ENCODE measurements at regions not wholly inside any gene's neighbourhood (a gene's known extent, or its start where the extent isn't known, plus 50 kb on each side); places are given as distances from the start of the nearest gene placed in this dataset.
"Not testable (repeated sequence)": the region's sequence is repeated elsewhere in the genome, so short reads cannot be mapped to it uniquely, and the experiment has no call there.

DNA sequence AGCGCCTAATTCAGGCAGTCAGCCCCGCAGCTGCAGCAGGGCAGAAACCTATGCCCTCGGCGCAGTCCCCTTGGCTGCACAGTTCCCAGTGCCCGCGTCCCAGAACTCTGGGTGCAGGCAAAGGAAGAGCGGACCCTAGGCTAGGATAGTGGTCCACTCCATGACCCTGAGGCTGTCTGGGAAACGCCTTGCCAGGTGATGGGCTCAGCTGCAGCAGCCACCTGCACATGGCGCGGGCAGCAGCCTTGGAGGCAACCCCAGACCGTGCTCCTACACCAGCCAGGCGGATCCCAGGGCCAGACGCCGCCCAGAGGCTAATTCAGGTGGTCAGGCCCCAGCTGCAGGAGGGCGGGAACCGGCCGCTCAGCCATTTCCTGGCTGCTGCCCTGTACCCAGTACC, 83.0 kb downstream of the POTEC start:
- H3K9me3 ChIP-seq (ENCODE audit: severe bottlenecking); H3K27ac ChIP-seq (ENCODE audit: poor library complexity, severe bottlenecking); H3K36me3 ChIP-seq (ENCODE audit: low read depth); H3K27me3 ChIP-seq (ENCODE audit: insufficient read depth, poor library complexity, severe bottlenecking); ATAC-seq (ENCODE audit: low read depth); DNase-seq (ENCODE audit: low spot score); H3K4me3 ChIP-seq (ENCODE audit: severe bottlenecking); H3K4me1 ChIP-seq (ENCODE audit: insufficient read depth, poor library complexity, severe bottlenecking): not testable (repeated sequence)

DNA sequence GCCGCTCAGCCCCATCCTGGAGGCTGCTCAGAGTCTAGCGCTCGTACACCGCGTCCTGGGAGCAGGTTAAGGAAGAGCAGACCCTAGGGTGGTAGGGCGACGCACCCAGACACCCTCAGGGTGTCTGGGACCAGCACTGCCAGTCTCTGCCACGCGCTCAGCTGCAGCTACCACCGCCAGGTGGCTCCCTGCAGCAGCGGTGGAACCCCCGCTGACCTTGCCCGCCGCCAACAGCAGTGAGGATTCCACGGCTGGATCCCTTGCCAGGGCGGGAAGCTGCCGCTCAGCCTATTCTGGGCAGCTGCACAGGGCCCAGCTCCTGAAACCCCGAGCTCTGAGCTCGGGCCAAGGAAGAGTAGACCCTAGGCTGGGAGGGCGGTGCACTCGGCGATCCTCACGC, 83.6 kb downstream of the POTEC start:
- not testable (repeated sequence) for H3K9me3 ChIP-seq (ENCODE audit: severe bottlenecking); H3K4me3 ChIP-seq (ENCODE audit: severe bottlenecking); H3K27ac ChIP-seq (ENCODE audit: poor library complexity, severe bottlenecking); H3K27me3 ChIP-seq (ENCODE audit: insufficient read depth, poor library complexity, severe bottlenecking); H3K4me1 ChIP-seq (ENCODE audit: insufficient read depth, poor library complexity, severe bottlenecking); DNase-seq (ENCODE audit: low spot score); ATAC-seq (ENCODE audit: low read depth); H3K36me3 ChIP-seq (ENCODE audit: low read depth)
- TF ChIP-seq, protein P1, sequence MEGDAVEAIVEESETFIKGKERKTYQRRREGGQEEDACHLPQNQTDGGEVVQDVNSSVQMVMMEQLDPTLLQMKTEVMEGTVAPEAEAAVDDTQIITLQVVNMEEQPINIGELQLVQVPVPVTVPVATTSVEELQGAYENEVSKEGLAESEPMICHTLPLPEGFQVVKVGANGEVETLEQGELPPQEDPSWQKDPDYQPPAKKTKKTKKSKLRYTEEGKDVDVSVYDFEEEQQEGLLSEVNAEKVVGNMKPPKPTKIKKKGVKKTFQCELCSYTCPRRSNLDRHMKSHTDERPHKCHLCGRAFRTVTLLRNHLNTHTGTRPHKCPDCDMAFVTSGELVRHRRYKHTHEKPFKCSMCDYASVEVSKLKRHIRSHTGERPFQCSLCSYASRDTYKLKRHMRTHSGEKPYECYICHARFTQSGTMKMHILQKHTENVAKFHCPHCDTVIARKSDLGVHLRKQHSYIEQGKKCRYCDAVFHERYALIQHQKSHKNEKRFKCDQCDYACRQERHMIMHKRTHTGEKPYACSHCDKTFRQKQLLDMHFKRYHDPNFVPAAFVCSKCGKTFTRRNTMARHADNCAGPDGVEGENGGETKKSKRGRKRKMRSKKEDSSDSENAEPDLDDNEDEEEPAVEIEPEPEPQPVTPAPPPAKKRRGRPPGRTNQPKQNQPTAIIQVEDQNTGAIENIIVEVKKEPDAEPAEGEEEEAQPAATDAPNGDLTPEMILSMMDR (IDR thresholded peaks at IDR 0.05; ENCODE audit: poor library complexity, severe bottlenecking), result peak; percentile 39

DNA sequence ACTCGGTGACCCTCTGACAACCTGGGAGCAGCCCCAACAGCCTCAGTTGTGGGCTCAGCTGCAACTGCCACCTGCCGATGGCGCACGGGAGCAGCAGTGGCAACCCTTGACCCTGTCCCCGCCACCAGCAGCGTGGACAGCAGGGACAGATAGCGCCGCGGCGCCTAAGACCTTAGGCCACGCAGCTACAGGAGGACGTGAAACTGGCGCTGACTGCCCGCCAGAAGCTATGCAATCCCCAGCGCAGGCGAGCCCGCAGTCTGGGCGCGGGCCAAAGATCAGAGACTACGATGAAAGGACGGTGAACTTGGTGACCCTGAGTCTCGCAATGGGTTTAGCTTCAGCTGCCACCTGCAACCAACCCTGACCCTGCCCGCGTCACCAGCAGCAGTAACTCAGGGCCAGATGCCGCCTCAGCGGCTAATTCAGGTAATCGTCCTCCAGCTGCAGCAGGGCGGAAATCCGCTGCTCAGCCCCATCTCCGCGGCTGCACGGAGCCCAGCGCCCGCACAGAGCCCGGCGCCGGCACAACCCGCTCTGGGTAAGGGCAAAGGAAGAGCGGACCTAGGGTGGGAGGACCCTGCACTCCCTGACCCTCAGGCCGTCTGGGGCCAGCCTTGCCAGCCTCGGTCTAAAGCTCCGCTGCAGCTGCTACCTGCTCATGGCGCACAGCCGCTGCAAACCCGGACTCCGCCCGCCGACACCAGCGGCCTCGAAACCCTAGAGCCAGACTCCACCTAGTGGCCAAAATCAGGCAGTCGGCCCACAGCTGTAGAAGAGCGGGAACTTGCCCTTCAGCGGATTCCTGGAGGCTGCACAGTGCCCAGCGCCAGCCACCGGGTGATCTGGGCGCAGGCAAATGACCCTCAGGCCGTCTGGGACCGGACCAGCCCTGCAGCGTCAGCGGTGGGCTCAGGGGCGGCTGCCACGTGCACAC, 85.1 kb downstream of the POTEC start:
- H3K27ac ChIP-seq (ENCODE audit: poor library complexity, severe bottlenecking); DNase-seq (ENCODE audit: low spot score); H3K9me3 ChIP-seq (ENCODE audit: severe bottlenecking); ATAC-seq (ENCODE audit: low read depth); H3K27me3 ChIP-seq (ENCODE audit: insufficient read depth, poor library complexity, severe bottlenecking); H3K4me1 ChIP-seq (ENCODE audit: insufficient read depth, poor library complexity, severe bottlenecking); H3K4me3 ChIP-seq (ENCODE audit: severe bottlenecking); H3K36me3 ChIP-seq (ENCODE audit: low read depth): not testable (repeated sequence)

DNA sequence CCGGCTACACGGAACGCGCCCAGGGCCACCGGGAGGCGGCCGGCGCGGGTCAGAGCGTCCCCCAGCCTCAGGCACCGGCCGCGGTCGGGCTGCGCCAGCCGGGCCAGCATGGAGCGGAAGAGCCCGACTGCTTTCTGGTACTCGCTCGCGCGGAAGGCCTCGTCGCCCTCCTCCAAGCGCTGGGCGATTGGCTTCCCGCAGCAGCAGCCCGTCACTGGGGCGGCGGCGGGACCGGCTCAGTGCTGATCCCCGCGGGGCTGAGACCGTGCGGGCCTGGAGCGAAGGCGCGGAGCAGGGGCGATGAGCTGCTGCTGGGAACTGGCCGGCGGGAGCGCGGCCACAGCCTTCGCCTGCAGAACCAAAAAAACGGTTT, 92.8 kb downstream of the POTEC start:
- H3K4me1 ChIP-seq (ENCODE audit: insufficient read depth, poor library complexity, severe bottlenecking); H3K9me3 ChIP-seq (ENCODE audit: severe bottlenecking); H3K36me3 ChIP-seq (ENCODE audit: low read depth); DNase-seq (ENCODE audit: low spot score); H3K27me3 ChIP-seq (ENCODE audit: insufficient read depth, poor library complexity, severe bottlenecking); H3K27ac ChIP-seq (ENCODE audit: poor library complexity, severe bottlenecking); ATAC-seq (ENCODE audit: low read depth): not testable (repeated sequence)
- H3K4me3 ChIP-seq (ENCODE audit: severe bottlenecking), result peak overlapping the region; percentile 14

DNA sequence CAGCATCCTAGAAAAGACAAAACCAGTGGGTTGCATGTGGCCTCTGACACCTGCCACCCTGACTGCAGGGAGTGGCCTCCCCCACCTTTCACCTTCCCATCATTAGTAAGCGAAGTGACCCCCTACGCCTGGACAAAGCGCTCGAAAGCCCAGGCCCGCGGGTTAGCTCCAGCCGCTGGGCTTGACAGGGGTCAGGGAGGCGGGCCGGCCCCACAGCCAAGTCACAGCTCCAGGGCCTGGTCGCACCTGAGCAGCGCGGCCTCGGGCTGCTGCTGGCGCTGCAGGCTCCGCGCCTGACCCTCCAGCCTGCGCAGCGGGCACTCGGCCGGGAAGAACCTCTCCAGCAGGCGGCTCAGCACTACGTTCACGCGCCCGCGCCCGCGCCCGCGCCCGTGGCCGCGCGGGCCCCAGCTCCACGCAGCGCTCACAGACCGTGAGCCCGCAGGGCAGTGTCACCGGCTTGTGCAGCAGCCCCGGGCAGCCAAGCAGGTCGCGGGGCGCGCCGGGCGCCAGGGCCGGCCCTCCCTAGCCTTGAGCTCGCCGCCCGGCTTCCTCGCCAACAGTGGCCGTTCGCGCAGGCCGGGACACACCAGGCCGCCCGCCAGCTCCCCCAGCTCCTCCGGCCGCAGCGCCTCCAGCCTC, 93.3 kb downstream of the POTEC start:
- not testable (repeated sequence) for H3K36me3 ChIP-seq (ENCODE audit: low read depth); H3K27ac ChIP-seq (ENCODE audit: poor library complexity, severe bottlenecking); H3K4me3 ChIP-seq (ENCODE audit: severe bottlenecking); DNase-seq (ENCODE audit: low spot score); H3K4me1 ChIP-seq (ENCODE audit: insufficient read depth, poor library complexity, severe bottlenecking); H3K27me3 ChIP-seq (ENCODE audit: insufficient read depth, poor library complexity, severe bottlenecking); H3K9me3 ChIP-seq (ENCODE audit: severe bottlenecking)
- peak; percentile 45; the same call in 2 of the 3 replicates for ATAC-seq (ENCODE audit: low read depth)

DNA sequence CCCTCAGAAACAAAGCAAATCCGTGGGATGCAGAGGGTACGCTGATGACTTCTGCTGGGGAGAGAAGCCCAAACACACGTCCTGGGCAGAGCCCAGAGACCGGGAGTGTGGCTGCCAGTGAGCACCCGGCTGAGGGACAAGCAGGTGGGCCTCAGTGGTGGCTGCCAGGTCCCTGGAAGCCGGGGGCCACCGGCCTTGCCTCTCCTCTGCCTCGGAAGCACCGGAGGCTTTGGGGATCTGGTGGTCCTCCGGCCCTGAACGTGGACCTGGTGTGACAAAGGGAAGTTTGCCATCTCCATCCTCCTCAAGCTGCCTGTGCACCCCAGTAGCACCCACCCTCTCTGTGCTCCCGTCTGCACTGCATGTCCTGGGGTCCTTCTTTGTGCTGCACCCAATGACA, 94.3 kb downstream of the POTEC start:
- not testable (repeated sequence) for H3K4me3 ChIP-seq (ENCODE audit: severe bottlenecking); ATAC-seq (ENCODE audit: low read depth); H3K4me1 ChIP-seq (ENCODE audit: insufficient read depth, poor library complexity, severe bottlenecking); H3K9me3 ChIP-seq (ENCODE audit: severe bottlenecking); H3K27me3 ChIP-seq (ENCODE audit: insufficient read depth, poor library complexity, severe bottlenecking); H3K27ac ChIP-seq (ENCODE audit: poor library complexity, severe bottlenecking); DNase-seq (ENCODE audit: low spot score); H3K36me3 ChIP-seq (ENCODE audit: low read depth)

DNA sequence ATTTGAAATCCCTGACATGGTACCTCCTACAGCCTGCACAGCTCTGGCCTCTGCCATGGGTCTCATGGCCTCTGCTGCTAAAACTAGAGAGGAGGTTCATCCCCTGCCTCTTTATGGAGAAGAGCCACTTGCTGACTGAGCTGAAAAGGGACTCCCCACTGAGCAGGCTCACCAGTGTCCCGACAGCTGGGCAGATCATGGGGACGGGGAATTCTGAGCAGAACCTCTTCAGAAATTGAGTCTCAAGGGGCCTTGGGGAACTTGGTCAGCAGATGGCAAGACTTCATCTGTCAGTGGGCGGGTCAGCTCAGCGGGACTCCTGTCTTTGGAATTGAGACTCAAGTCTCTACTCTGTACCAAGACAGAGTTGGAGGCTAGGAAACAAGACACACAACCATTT, 95.7 kb downstream of the POTEC start:
- ATAC-seq (ENCODE audit: low read depth); H3K9me3 ChIP-seq (ENCODE audit: severe bottlenecking): not testable (repeated sequence)

DNA sequence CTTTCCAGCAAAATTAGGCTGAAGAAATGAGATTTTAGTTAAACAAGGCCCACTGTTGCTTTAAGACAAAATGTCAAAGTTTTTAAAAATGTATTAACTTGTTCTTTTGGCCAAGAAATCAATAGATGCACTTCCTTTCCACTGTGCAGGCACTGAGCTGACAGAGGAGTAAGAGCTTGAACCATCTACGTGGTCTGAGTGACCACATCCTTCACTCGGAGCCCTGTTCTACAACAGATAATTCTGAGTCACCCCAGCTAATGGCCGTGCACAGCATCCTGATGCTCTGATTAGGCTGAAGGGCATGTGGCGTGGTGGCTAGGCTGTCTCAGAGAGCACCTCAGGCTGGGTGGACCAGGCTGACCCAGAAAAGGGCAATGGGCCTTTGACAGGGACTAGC, 107.9 kb downstream of the POTEC start:
- H3K27me3 ChIP-seq (ENCODE audit: insufficient read depth, poor library complexity, severe bottlenecking); H3K4me1 ChIP-seq (ENCODE audit: insufficient read depth, poor library complexity, severe bottlenecking); H3K9me3 ChIP-seq (ENCODE audit: severe bottlenecking); H3K4me3 ChIP-seq (ENCODE audit: severe bottlenecking); DNase-seq (ENCODE audit: low spot score); ATAC-seq (ENCODE audit: low read depth); H3K27ac ChIP-seq (ENCODE audit: poor library complexity, severe bottlenecking); H3K36me3 ChIP-seq (ENCODE audit: low read depth): not testable (repeated sequence)

More for the DNA sequence above, 95.7 kb downstream of the POTEC start:
- not testable (repeated sequence) for H3K4me1 ChIP-seq (ENCODE audit: insufficient read depth, poor library complexity, severe bottlenecking); DNase-seq (ENCODE audit: low spot score); H3K27ac ChIP-seq (ENCODE audit: poor library complexity, severe bottlenecking); H3K27me3 ChIP-seq (ENCODE audit: insufficient read depth, poor library complexity, severe bottlenecking); H3K36me3 ChIP-seq (ENCODE audit: low read depth); H3K4me3 ChIP-seq (ENCODE audit: severe bottlenecking)

DNA sequence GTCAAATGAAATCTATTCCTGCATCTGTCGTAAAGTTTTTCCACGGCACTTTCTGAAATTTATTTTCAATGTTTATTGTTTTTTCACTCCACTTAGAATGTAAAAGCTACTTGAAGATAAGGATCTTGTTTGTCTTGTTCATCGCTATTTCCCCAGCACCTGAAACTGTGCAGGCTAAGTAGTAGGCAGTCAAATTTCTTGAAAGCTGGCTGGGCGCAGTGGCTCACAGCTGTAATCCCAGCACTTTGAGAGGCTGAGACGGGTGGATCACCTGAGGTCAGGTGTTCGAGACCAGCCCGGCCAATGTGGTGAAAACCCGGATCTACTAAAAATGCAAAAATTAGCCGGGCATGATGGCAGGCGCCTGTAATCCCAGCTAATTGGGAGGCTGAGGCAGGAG, 111.0 kb downstream of the POTEC start:
- not testable (repeated sequence) for H3K27me3 ChIP-seq (ENCODE audit: insufficient read depth, poor library complexity, severe bottlenecking); H3K9me3 ChIP-seq (ENCODE audit: severe bottlenecking); H3K36me3 ChIP-seq (ENCODE audit: low read depth); ATAC-seq (ENCODE audit: low read depth); H3K4me3 ChIP-seq (ENCODE audit: severe bottlenecking); H3K4me1 ChIP-seq (ENCODE audit: insufficient read depth, poor library complexity, severe bottlenecking); H3K27ac ChIP-seq (ENCODE audit: poor library complexity, severe bottlenecking); DNase-seq (ENCODE audit: low spot score)

DNA sequence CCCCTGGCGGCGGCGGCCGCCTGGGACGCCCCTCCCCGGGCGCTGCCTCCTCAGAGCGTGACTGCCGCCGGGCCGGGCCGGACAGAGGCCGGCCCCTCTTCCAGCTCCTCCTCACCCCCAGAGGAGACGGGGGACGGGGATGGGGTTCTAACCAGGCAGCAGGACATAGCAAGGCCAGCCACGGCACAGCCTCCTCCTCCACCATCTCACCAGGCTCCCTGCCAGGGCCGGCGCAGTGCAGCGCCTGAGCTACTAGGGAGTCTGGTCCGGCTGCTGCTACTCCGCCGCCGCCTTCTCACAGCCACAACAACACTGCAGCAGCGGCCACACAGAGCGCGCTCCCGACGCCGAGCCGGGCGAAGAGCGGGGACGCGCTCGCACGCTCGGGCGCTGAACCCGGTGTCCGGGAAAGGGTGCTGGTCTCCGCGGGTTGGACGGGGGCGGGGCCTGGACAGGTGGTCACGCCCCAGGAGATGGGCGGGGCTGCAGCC, 112.3 kb downstream of the POTEC start:
- H3K4me3 ChIP-seq (ENCODE audit: severe bottlenecking), result peak overlapping the region; percentile 37
- DNase-seq (ENCODE audit: low spot score) (peak; percentile 67), ATAC-seq (ENCODE audit: low read depth) (peak; percentile 42; the same call in 1 of the 3 replicates)
- not testable (repeated sequence) for H3K4me1 ChIP-seq (ENCODE audit: insufficient read depth, poor library complexity, severe bottlenecking); H3K9me3 ChIP-seq (ENCODE audit: severe bottlenecking); H3K27ac ChIP-seq (ENCODE audit: poor library complexity, severe bottlenecking); H3K36me3 ChIP-seq (ENCODE audit: low read depth); H3K27me3 ChIP-seq (ENCODE audit: insufficient read depth, poor library complexity, severe bottlenecking)
